ENCODE measurements at regions not wholly inside any gene's neighbourhood (a gene's known extent, or its start where the extent isn't known, plus 50 kb on each side); places are given as distances from the start of the nearest gene placed in this dataset.
"Not testable (repeated sequence)": the region's sequence is repeated elsewhere in the genome, so short reads cannot be mapped to it uniquely, and the experiment has no call there.

DNA sequence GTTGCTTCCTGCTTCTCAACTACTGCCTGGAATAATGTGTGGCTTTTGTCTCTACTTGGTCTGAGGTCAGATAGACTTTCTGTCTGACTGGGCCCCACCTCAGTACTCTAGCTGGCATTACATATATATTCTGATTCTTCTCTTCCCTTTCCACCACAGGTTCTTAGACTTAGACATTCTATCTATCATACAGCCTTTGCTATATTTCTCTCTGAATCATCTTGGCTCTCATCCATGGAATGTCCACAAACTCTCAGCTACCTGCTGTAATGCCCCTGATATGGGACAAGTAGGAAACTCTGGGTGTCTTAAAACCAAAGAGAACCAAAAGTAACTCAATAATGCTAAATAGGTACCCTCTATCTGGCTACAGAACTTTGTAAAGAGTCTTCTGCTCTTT lies 170.8 kb upstream of the FAM174A start:
- BruUV-seq (replicated peaks); CTCF ChIA-PET (ENCODE audit: unreplicated experiment); H3K36me3 ChIP-seq (ENCODE audit: insufficient read depth, low read length); H2AFZ ChIP-seq (ENCODE audit: low read length); H3K4me2 ChIP-seq (ENCODE audit: low read length); H3K4me1 ChIP-seq (ENCODE audit: insufficient read depth, low read length, poor library complexity, severe bottlenecking); H3K27ac ChIP-seq (ENCODE audit: low read depth, low read length, poor library complexity, severe bottlenecking); H3K9me3 ChIP-seq (ENCODE audit: low read length); H4K20me1 ChIP-seq (ENCODE audit: insufficient read depth, low read length); H3K79me2 ChIP-seq (ENCODE audit: insufficient read depth, low read depth, low read length); POLR2A ChIA-PET; intact Hi-C loops (cut with micrococcal nuclease; ENCODE audit: unreplicated experiment); DNase-seq (ENCODE audit: low spot score); H3K4me3 ChIP-seq (ENCODE audit: low read depth, low read length, poor library complexity, severe bottlenecking); H3K9me2 ChIP-seq (ENCODE audit: insufficient read depth, low read length): not testable (repeated sequence)

DNA sequence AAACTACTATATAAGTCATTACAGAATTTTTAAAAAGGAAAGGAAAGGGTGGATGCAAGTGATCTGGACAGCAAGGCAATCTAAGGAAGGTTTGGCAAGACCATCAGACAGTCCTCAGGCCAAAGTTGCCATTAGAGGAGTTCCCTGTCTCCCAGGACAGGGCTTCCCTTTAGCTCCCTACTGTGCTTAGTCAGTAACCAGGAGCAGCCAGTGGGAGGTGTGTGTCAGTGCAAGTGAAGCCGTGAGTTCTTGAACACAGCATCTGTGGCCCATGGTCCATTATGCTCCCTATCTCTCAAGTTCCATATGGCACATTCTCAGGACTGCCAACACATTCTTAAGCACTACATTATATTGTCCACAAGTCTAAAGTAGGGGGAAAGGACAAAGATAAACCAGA lies 175.2 kb upstream of the FAM174A start:
- H3K79me2 ChIP-seq (ENCODE audit: insufficient read depth, low read depth, low read length); H3K4me3 ChIP-seq (ENCODE audit: low read depth, low read length, poor library complexity, severe bottlenecking); BruUV-seq (replicated peaks); CTCF ChIA-PET (ENCODE audit: unreplicated experiment); H3K27ac ChIP-seq (ENCODE audit: low read depth, low read length, poor library complexity, severe bottlenecking); H3K4me1 ChIP-seq (ENCODE audit: insufficient read depth, low read length, poor library complexity, severe bottlenecking); H3K36me3 ChIP-seq (ENCODE audit: insufficient read depth, low read length); H3K9me2 ChIP-seq (ENCODE audit: insufficient read depth, low read length); H4K20me1 ChIP-seq (ENCODE audit: insufficient read depth, low read length); POLR2A ChIA-PET; H2AFZ ChIP-seq (ENCODE audit: low read length); H3K4me2 ChIP-seq (ENCODE audit: low read length); H3K9me3 ChIP-seq (ENCODE audit: low read length); DNase-seq (ENCODE audit: low spot score); intact Hi-C loops (cut with micrococcal nuclease; ENCODE audit: unreplicated experiment): not testable (repeated sequence)

DNA sequence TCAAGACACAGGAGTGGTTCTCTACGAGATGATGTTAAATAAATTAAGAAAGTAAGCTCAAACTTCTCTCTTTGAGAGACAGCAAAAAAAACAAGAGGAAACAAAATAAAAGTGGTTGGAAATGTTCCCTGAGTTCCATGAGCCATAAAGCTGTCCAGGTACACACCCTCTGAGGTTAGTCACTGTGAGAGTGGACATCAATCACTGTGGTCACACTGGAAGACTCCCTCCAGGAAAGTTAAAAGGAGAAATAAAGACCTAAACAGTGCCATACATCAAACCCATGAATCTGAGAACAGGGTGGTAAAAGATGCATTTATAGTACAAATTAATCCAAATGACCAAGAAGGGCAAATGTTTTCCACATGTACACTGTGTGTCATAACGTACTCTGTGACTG lies 188.9 kb upstream of the FAM174A start:
- H4K20me1 ChIP-seq (ENCODE audit: insufficient read depth, low read length); H2AFZ ChIP-seq (ENCODE audit: low read length); H3K27ac ChIP-seq (ENCODE audit: low read depth, low read length, poor library complexity, severe bottlenecking); H3K9me3 ChIP-seq (ENCODE audit: low read length); POLR2A ChIA-PET; H3K79me2 ChIP-seq (ENCODE audit: insufficient read depth, low read depth, low read length); BruUV-seq (replicated peaks); intact Hi-C loops (cut with micrococcal nuclease; ENCODE audit: unreplicated experiment); H3K9me2 ChIP-seq (ENCODE audit: insufficient read depth, low read length); CTCF ChIA-PET (ENCODE audit: unreplicated experiment); H3K36me3 ChIP-seq (ENCODE audit: insufficient read depth, low read length); H3K4me2 ChIP-seq (ENCODE audit: low read length); DNase-seq (ENCODE audit: low spot score); H3K4me1 ChIP-seq (ENCODE audit: insufficient read depth, low read length, poor library complexity, severe bottlenecking); H3K4me3 ChIP-seq (ENCODE audit: low read depth, low read length, poor library complexity, severe bottlenecking): not testable (repeated sequence)

DNA sequence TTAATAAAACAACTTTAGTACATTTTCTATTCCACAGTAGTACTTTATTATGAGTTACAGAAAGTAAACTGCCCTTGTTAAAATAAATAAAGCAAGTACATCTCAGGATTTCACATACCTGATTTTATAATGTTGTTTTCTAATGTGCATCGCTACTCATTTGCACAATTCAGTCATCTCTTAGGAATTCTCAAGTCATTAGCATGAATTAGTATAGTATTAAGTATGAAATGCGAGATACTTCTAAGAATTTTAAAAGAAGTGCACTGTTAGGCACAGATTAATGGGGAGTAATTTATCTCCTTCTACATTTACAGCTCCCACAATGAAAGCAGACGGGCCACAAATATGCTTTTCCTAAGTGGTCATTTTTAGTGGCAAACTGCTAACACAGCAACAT lies 193.7 kb upstream of the FAM174A start:
- H3K4me2 ChIP-seq (ENCODE audit: low read length); intact Hi-C loops (cut with micrococcal nuclease; ENCODE audit: unreplicated experiment); POLR2A ChIA-PET: not testable (repeated sequence)

DNA sequence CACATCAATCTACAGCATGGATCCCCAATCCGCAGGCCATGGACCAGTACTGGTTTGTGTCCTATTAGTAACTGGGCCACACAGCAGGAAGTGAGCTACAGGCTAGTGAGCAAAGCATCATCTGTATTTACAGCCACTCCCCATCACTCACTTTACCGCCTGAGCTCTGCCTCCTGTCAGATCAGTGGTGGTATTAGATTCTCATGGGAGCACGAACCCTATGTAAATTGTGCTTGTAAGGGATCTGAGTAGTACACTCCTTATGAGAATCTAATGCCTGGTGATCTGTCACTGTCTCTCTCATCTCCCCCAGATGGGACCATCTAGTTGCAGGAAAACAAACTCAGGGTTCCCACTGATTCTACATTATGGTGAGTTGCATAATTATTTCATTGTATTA lies 212.7 kb upstream of the FAM174A start:
- BruUV-seq (replicated peaks), result no TSS peak
- intact Hi-C loops (cut with micrococcal nuclease; ENCODE audit: unreplicated experiment), result no loop called here
- H3K4me1 ChIP-seq (ENCODE audit: insufficient read depth, low read length, poor library complexity, severe bottlenecking), result no peaks in the 10 kb centered on the region
- no peak overlapping the region for H2AFZ ChIP-seq (ENCODE audit: low read length)
- no peak for DNase-seq (ENCODE audit: low spot score)
- no peaks in the 10 kb centered on the region for H3K9me3 ChIP-seq (ENCODE audit: low read length)
- CTCF ChIA-PET (ENCODE audit: unreplicated experiment), result no interaction called here
- H3K4me2 ChIP-seq (ENCODE audit: low read length), result no peak overlapping the region
- H3K36me3 ChIP-seq (ENCODE audit: insufficient read depth, low read length), result no peaks in the 10 kb centered on the region
- H3K9me2 ChIP-seq (ENCODE audit: insufficient read depth, low read length), result no peaks in the 10 kb centered on the region
- TF ChIP-seq, protein P1, sequence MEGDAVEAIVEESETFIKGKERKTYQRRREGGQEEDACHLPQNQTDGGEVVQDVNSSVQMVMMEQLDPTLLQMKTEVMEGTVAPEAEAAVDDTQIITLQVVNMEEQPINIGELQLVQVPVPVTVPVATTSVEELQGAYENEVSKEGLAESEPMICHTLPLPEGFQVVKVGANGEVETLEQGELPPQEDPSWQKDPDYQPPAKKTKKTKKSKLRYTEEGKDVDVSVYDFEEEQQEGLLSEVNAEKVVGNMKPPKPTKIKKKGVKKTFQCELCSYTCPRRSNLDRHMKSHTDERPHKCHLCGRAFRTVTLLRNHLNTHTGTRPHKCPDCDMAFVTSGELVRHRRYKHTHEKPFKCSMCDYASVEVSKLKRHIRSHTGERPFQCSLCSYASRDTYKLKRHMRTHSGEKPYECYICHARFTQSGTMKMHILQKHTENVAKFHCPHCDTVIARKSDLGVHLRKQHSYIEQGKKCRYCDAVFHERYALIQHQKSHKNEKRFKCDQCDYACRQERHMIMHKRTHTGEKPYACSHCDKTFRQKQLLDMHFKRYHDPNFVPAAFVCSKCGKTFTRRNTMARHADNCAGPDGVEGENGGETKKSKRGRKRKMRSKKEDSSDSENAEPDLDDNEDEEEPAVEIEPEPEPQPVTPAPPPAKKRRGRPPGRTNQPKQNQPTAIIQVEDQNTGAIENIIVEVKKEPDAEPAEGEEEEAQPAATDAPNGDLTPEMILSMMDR (conservative IDR thresholded peaks at IDR 0.05; ENCODE audit: low read length), result no peak
- TF ChIP-seq EZH2phosphoT487 (IDR thresholded peaks at IDR 0.05; ENCODE audit: borderline replicate concordance, low read depth, low read length), result no peak
- H3K27ac ChIP-seq (ENCODE audit: low read depth, low read length, poor library complexity, severe bottlenecking), result no peak overlapping the region
- H4K20me1 ChIP-seq (ENCODE audit: insufficient read depth, low read length), result no peaks in the 10 kb centered on the region
- no peaks in the 10 kb centered on the region for H3K79me2 ChIP-seq (ENCODE audit: insufficient read depth, low read depth, low read length)
- H3K4me3 ChIP-seq (ENCODE audit: low read depth, low read length, poor library complexity, severe bottlenecking), result no peak overlapping the region
- POLR2A ChIA-PET, result no interaction called here

More for the DNA sequence above, 193.7 kb upstream of the FAM174A start:
- DNase-seq (ENCODE audit: low spot score); H3K9me2 ChIP-seq (ENCODE audit: insufficient read depth, low read length); H3K4me1 ChIP-seq (ENCODE audit: insufficient read depth, low read length, poor library complexity, severe bottlenecking); H3K9me3 ChIP-seq (ENCODE audit: low read length); H2AFZ ChIP-seq (ENCODE audit: low read length); H4K20me1 ChIP-seq (ENCODE audit: insufficient read depth, low read length); H3K79me2 ChIP-seq (ENCODE audit: insufficient read depth, low read depth, low read length); H3K4me3 ChIP-seq (ENCODE audit: low read depth, low read length, poor library complexity, severe bottlenecking); BruUV-seq (replicated peaks); H3K27ac ChIP-seq (ENCODE audit: low read depth, low read length, poor library complexity, severe bottlenecking); CTCF ChIA-PET (ENCODE audit: unreplicated experiment); H3K36me3 ChIP-seq (ENCODE audit: insufficient read depth, low read length): not testable (repeated sequence)
